K562 (cell line): ENCODE measurements at regions not wholly inside any gene's neighbourhood (a gene's known extent, or its start where the extent isn't known, plus 50 kb on each side); places are given as distances from the start of the nearest gene placed in this dataset.

Source experiments
- ATAC-seq: fragments of 200-7000 bp; cut with Tn5 transposase; 3 replicates; pipeline ENCODE4 v1.9.1; 2020; ENCODE audit warnings: moderate library complexity
- BruUV-seq: library from RNA; stranded (reverse); fragments of 400-500 nt; replicated peaks from 2 replicates; lab custom pipeline; 2021; lab: Mats Ljungman, UMichigan
- CTCF ChIA-PET: fragments of 300-600 bp; formaldehyde crosslinking; extraction: SDS; loops from one replicate; lab custom pipeline; 2021; ENCODE audit warnings: low intra/inter-chr PET ratio; lab: Yijun Ruan, JAX
- POLR2A ChIA-PET: fragments of 300-600, 350-650 bp; sonication (Branson Sonifier 250); formaldehyde crosslinking; extraction: SDS; loops from one replicate; lab custom pipeline; 2021; ENCODE audit warnings: antibody characterized with exemption, inconsistent platforms; lab: Yijun Ruan, JAX
- DNase-seq, 4 experiments: peaks; one replicate each; pipeline versions ENCODE4 v3.0.0 to v3.0.0-alpha.2; 2011 to 2018; ENCODE audit warnings: low spot score in 3 of 4, mixed read lengths in 3 of 4; ENCODE audit errors: extremely low read depth in 1 of 4
- FAIRE-seq: peaks from 2 replicates; lab custom pipeline; 2011; peaks lifted over from hg19 to GRCh38; lab: Jason Lieb, UNC
- H2AFZ ChIP-seq: 2 replicates; pipeline ENCODE4 v1.6.0; 2011; ENCODE audit warnings: low read depth, low read length, control low read depth, inconsistent platforms
- H3K27ac ChIP-seq: fragments of 200-600 bp; 3 replicates; pipeline ENCODE4 v1.8.0; 2011; ENCODE audit warnings: low read depth, mild to moderate bottlenecking, control low read depth, inconsistent platforms, low read length, moderate library complexity, mixed read lengths; ENCODE audit errors: extremely low read depth
- H3K27me3 ChIP-seq, 2 experiments: fragments of 300-600 bp in 1 of 2; 2 replicates in 1 of 2; 3 replicates in 1 of 2; pipeline versions ENCODE4 v1.6.0 to v1.8.0; 2011; ENCODE audit warnings: inconsistent platforms in 2 of 2, low read length in 2 of 2, mild to moderate bottlenecking in 1 of 2, mixed read lengths in 1 of 2, moderate library complexity in 1 of 2; ENCODE audit not compliant: control insufficient read depth in 2 of 2, insufficient read depth in 2 of 2
- H3K36me3 ChIP-seq: fragments of 300-600 bp; 3 replicates; pipeline ENCODE4 v1.8.0; 2011; ENCODE audit warnings: mild to moderate bottlenecking, low read length, inconsistent platforms; ENCODE audit not compliant: control insufficient read depth, insufficient read depth
- H3K4me1 ChIP-seq, 2 experiments: fragments of 200-600 bp in 1 of 2; replicated peaks in 1 of 2; 2 replicates in 1 of 2; 3 replicates in 1 of 2; pipeline versions ENCODE4 v1.5.1 to v1.8.0; 2011; ENCODE audit warnings: inconsistent platforms in 2 of 2, low read length in 2 of 2, mild to moderate bottlenecking in 1 of 2, mixed read lengths in 1 of 2, moderate library complexity in 1 of 2; ENCODE audit not compliant: control insufficient read depth in 2 of 2, insufficient read depth in 2 of 2
- H3K4me2 ChIP-seq: 2 replicates; pipeline ENCODE4 v1.6.1; 2011; ENCODE audit warnings: low read length, control low read depth, inconsistent platforms, mixed read lengths; ENCODE audit not compliant: insufficient read depth
- H3K4me3 ChIP-seq: fragments of 200-600 bp; sonication (generic), shearing (Covaris generic); 2 replicates; pipeline ENCODE4 v1.5.1; 2016; ENCODE audit warnings: control low read depth, inconsistent platforms
- H3K79me2 ChIP-seq: fragments of 200-600 bp; 3 replicates; pipeline ENCODE4 v1.8.0; 2011; ENCODE audit warnings: low read length, inconsistent platforms; ENCODE audit not compliant: control insufficient read depth, insufficient read depth
- H3K9ac ChIP-seq, 2 experiments: 2 replicates each; pipeline versions ENCODE4 v1.6.0 to v1.6.1; 2011; ENCODE audit warnings: low read depth in 2 of 2, low read length in 2 of 2, control low read depth in 1 of 2, inconsistent platforms in 1 of 2, mild to moderate bottlenecking in 1 of 2, mixed read lengths in 1 of 2; ENCODE audit not compliant: insufficient read depth in 1 of 2
- H3K9me1 ChIP-seq: one replicate; pipeline ENCODE4 v1.6.0; 2011; ENCODE audit warnings: inconsistent platforms, mild to moderate bottlenecking, low read length, moderate library complexity; ENCODE audit not compliant: control insufficient read depth, insufficient read depth
- H3K9me3 ChIP-seq: replicated peaks from 2 replicates; pipeline ENCODE4 v1.5.1; 2011; ENCODE audit warnings: low read depth, low read length, inconsistent platforms; ENCODE audit not compliant: control insufficient read depth, insufficient read depth
- H4K20me1 ChIP-seq: replicated peaks from 2 replicates; pipeline ENCODE4 v1.6.1; 2011; ENCODE audit warnings: low read length, inconsistent platforms, mixed read lengths; ENCODE audit not compliant: control insufficient read depth, insufficient read depth
- CUX1 ChIP-seq: fragments of 200-800 bp; sonication (Bioruptor generic); IDR thresholded peaks from 2 replicates; pipeline ENCODE4 v1.6.1; 2016; ENCODE audit warnings: missing genetic modification characterization, missing compliant biosample characterization
- PPARD ChIP-seq: fragments of 250-450 bp; sonication (Bioruptor Pico); IDR thresholded peaks from 2 replicates; pipeline ENCODE4 v1.8.0; 2022; ENCODE audit warnings: inconsistent platforms, mild to moderate bottlenecking, moderate library complexity
- ZNF318 ChIP-seq, 2 experiments: fragments of 450-650 bp; IDR thresholded peaks; 2 replicates each; pipeline ENCODE4 v1.6.1; 2016; ENCODE audit warnings: mild to moderate bottlenecking in 2 of 2, borderline replicate concordance in 1 of 2, low read depth in 1 of 2, moderate library complexity in 1 of 2
- WGBS: fragments of 100-300 bp; shearing (Covaris generic); methylation state at CpG from one replicate; pipeline ENCODE4 v1.1.6; 2016; ENCODE audit warnings: low coverage, mixed read lengths; ENCODE audit not compliant: insufficient coverage; ENCODE audit errors: missing lambda C conversion rate; 5-methylcytosine and 5-hydroxymethylcytosine counted together
- in situ Hi-C: fragments of 300-500 bp; cut with MboI; formaldehyde crosslinking; loops from 4 replicates; pipeline ENCODE4 v1.15.0; 2018; ENCODE audit warnings: inconsistent platforms, mixed read lengths
- intact Hi-C: fragments of 100-400 bp; cut with micrococcal nuclease; formaldehyde crosslinking; loops from 2 replicates; pipeline ENCODE4 v1.14.2; 2022
- TF ChIP-seq, protein P1 (sequence below), 3 experiments: fragments of 200-800 bp in 1 of 3; fragments of 250-450 bp in 1 of 3; fragments of 450-650 bp in 1 of 3; sonication (Bioruptor Pico) in 1 of 3; sonication (Bioruptor generic) in 1 of 3; formaldehyde crosslinking in 1 of 3; IDR thresholded peaks; 2 replicates each; pipeline versions ENCODE4 v1.6.1 to v1.8.0; 2016 to 2022; ENCODE audit warnings: mild to moderate bottlenecking in 2 of 3, missing genetic modification characterization in 2 of 3, missing compliant biosample characterization in 1 of 3, moderate library complexity in 1 of 3

GRCh38 chr14:54325766-54326165 is 71.0 kb upstream of the CDKN3 start:
- Histone ChIP-seq H3K4me1 (no peaks in the 10 kb centered on the region), H2AFZ (no peak overlapping the region), H3K4me3 (no peak overlapping the region), H4K20me1 (no peaks in the 10 kb centered on the region), H3K27ac (no peak overlapping the region), H3K4me2 (no peak overlapping the region), H3K9me3 (no peaks in the 10 kb centered on the region), H3K36me3 (no peaks in the 10 kb centered on the region), H3K9me1 (no peaks in the 10 kb centered on the region), H3K9ac (no peak overlapping the region), H3K27me3 (peaks cover 0 to 8% of the 10 kb centered on the region in 2 experiments; a peak in 2 of 5 replicates), H3K79me2 (no peaks in the 10 kb centered on the region)
- ATAC-seq = no peak
- no TSS peak for BruUV-seq
- ChIA-PET CTCF (no interaction called here), POLR2A (no interaction called here)
- WGBS = 0% methylated on average over 1 of the region's 1 CpG
- intact Hi-C loops = no loop called here
- in situ Hi-C loops = loop anchor here (25.0 kb wide), 1 partner anchor 1513 kb away; no protein-coding TSS in a partner anchor
- DNase-seq = no peak
- FAIRE-seq = no peak
- TF ChIP-seq CUX1 (no peak), PPARD (CRISPR knock-in tag) (no peak), ZNF318 (IDR thresholded peaks at IDR 0.05; ENCODE audit: borderline replicate concordance in 1 of 2, low read depth in 1 of 2) (no peak)
- TF ChIP-seq, protein P1, sequence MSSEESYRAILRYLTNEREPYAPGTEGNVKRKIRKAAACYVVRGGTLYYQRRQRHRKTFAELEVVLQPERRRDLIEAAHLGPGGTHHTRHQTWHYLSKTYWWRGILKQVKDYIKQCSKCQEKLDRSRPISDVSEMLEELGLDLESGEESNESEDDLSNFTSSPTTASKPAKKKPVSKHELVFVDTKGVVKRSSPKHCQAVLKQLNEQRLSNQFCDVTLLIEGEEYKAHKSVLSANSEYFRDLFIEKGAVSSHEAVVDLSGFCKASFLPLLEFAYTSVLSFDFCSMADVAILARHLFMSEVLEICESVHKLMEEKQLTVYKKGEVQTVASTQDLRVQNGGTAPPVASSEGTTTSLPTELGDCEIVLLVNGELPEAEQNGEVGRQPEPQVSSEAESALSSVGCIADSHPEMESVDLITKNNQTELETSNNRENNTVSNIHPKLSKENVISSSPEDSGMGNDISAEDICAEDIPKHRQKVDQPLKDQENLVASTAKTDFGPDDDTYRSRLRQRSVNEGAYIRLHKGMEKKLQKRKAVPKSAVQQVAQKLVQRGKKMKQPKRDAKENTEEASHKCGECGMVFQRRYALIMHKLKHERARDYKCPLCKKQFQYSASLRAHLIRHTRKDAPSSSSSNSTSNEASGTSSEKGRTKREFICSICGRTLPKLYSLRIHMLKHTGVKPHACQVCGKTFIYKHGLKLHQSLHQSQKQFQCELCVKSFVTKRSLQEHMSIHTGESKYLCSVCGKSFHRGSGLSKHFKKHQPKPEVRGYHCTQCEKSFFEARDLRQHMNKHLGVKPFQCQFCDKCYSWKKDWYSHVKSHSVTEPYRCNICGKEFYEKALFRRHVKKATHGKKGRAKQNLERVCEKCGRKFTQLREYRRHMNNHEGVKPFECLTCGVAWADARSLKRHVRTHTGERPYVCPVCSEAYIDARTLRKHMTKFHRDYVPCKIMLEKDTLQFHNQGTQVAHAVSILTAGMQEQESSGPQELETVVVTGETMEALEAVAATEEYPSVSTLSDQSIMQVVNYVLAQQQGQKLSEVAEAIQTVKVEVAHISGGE (CRISPR knock-in tag; IDR thresholded peaks at IDR 0.05) = no peak
